ENCODE measurements at regions not wholly inside any gene's neighbourhood (a gene's known extent, or its start where the extent isn't known, plus 50 kb on each side); places are given as distances from the start of the nearest gene placed in this dataset.

- TF ChIP-seq, protein P1, sequence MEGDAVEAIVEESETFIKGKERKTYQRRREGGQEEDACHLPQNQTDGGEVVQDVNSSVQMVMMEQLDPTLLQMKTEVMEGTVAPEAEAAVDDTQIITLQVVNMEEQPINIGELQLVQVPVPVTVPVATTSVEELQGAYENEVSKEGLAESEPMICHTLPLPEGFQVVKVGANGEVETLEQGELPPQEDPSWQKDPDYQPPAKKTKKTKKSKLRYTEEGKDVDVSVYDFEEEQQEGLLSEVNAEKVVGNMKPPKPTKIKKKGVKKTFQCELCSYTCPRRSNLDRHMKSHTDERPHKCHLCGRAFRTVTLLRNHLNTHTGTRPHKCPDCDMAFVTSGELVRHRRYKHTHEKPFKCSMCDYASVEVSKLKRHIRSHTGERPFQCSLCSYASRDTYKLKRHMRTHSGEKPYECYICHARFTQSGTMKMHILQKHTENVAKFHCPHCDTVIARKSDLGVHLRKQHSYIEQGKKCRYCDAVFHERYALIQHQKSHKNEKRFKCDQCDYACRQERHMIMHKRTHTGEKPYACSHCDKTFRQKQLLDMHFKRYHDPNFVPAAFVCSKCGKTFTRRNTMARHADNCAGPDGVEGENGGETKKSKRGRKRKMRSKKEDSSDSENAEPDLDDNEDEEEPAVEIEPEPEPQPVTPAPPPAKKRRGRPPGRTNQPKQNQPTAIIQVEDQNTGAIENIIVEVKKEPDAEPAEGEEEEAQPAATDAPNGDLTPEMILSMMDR (IDR thresholded peaks at IDR 0.05; ENCODE audit: insufficient read depth, low read length, poor library complexity, severe bottlenecking), result no peak
- TF ChIP-seq EZH2phosphoT487 (conservative IDR thresholded peaks at IDR 0.05; ENCODE audit: low read length), result no peak
These were observed 1646.6 kb downstream of the MAT2B start for GRCh38 chr5:165152058-165152457.

Measured in SU-DHL-6 (cell line).